NCI-H2029 (cell line): ENCODE measurements at regions not wholly inside any gene's neighbourhood (a gene's known extent, or its start where the extent isn't known, plus 50 kb on each side); places are given as distances from the start of the nearest gene placed in this dataset.
"Not testable (repeated sequence)": the region's sequence is repeated elsewhere in the genome, so short reads cannot be mapped to it uniquely, and the experiment has no call there.

Experiments
- DNase-seq: peaks from one replicate; lab custom pipeline; 2025; lab: John Stamatoyannopoulos, UW

DNA sequence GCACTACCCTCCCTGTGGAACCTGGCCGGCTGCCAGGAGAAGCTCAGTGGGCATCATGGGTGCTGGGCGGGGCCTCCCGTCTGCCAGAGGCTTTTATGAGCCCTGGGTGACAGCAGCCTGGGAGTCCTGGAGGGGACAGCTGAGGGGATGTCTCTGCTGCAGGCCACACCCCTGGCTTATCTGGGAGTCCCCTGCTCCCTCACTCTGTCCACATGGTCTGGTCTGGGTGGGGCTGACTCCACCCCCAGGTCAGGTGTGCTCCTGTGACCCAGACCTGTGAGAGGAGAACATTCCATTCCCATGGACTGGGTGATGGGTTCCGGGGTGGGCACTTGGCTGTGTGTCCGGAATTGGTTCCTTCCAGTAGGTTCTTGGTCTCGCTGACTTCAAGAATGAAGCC, 369.3 kb upstream of the SFSWAP start:
- DNase-seq, result not testable (repeated sequence)

- DNase-seq, result not testable (repeated sequence)
Observed at GRCh38 chr12:131343436-131343835, 367.5 kb upstream of the SFSWAP start.

GRCh38 chr12:131344715-131345520, 366.0 kb upstream of the SFSWAP start:
- not testable (repeated sequence) for DNase-seq

DNA sequence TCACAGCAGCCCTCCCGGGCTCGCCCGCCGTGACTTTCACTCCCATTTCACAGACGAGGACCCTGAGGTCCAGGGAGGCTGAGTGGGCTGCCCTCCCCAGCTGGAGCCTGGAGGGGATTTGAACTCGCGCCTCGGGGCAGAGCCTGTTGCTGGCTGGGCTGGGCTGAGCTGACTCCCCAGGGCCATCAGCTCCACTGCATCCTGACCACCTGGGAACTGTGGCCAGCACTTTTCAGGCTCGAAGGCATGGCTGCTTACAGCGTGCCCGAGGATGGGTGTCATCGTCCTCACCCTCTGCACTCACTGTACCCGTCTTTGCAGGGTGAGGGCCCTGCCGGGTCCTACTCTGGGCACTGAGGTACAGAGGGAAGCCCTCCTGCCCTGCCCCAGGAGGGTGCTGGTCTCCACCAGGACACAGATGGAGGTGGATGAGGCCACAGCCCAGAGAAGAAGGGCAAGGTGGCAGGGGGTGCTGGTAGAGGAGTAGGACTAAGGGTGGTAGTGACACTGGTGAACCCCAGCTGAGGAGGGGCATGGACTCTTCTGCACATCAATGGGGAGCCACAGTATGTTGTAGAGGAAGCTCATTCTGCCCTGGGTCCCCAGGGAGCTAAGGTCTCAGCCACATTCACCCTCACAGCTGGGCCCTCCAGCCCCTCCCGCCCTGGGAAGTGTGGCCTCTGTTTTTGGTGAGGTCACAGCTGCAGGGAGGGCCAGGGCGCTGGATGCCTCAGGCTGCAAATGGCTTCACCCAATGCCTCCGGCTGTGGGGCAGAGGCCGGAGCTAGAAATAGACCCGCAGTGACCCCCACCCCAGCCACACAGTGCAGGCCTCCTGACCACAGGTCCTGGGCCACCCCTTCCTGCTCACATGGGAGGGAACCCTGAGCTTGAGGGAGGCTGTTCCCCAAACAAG, 365.1 kb upstream of the SFSWAP start:
- DNase-seq, result no peak

- no peak for DNase-seq
Observed at GRCh38 chr12:131346555-131347344, 364.1 kb upstream of the SFSWAP start.

DNA sequence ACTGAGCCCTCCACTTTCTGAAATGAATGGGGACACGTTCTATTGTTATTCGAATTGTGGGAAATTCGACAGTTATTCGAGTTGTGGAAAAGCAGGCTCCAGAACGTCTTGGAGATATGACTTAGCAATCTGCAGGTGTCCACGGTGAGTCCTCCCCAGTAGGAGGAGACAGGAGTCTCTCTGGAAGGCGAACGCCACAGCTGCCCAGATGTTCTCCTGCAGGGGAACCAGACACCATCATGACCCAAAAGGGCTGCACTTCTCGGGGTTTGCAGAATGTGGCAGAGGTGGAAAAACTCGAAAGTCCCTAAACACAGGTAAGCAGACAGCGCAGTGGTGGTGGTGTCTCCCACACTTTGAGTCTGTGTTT, 363.6 kb upstream of the SFSWAP start:
- no peak for DNase-seq

GRCh38 chr12:131347732-131348131, 363.2 kb upstream of the SFSWAP start:
- DNase-seq, result no peak

DNA sequence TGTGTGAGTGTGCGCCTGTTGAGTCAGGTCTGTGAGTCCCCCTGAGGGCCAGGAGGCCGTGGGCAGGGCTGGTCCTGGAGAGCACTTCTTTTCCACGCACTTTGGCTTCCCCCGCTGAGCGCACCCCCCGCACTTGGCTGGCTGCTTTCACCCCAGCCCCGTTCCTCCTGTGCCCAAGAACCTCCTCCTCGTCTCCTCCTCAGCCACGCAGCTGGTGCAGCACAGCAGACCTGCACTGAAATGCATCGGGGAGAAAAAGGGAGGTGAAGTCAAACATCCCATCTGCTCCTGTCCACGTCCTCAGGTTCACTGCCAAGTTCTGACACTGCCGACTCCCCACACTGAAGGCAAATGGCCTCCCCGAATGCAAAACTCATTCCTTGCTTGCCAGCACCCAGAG, 362.7 kb upstream of the SFSWAP start:
- no peak for DNase-seq

GRCh38 chr12:131348646-131349045, 362.2 kb upstream of the SFSWAP start:
- DNase-seq, result no peak

DNA sequence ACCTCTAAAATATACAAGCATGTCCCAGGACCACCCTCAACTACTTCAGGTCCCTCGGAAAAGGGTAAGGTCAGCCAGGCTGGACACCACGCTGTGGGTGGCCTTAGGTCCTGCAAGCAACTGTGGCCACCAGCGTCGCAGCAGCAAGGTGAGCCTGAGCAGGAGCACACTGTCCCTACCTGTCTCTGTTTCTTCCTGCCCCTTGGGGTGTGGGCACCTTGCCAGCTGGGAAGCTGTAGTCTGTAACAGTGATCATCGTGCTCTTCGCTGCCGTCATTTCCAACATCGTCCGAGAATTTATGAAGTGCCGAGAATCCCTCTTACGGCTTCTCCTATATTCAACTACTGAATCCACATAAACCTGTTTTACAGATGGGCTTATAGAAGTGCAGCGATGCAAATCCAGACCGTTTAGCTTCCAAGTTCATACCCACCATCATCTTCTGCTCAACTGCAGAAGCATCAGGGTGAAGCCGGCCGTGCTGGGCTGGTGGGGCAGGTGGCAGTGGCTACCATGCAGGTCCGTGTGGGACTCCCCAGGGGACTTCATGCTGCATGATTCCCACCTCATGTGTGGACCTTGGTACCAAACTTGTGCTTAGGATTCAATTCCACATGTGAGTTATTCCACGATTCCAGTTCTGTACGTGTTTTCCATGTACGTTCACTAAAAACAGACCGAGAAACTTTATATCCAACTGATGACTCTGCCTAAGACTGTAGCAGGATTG, 361.3 kb upstream of the SFSWAP start:
- no peak for DNase-seq

DNA sequence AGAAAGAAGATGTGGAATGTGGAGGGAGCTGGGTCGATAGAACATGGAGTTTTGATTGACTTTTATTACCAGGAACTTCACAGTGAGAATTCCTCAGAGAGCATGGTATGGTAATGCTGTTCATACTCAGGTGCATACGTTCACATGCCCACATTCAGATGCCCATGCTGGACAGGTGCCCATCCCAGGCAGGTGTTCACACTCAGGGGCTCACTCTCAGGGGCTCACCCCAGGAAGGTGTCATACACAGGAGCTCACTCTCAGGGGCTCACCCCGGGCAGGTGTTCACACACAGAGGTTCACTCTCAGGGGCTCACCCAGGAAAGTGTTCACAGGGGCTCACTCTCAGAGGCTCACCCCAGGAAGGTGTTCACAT, 360.0 kb upstream of the SFSWAP start:
- no peak for DNase-seq

DNA sequence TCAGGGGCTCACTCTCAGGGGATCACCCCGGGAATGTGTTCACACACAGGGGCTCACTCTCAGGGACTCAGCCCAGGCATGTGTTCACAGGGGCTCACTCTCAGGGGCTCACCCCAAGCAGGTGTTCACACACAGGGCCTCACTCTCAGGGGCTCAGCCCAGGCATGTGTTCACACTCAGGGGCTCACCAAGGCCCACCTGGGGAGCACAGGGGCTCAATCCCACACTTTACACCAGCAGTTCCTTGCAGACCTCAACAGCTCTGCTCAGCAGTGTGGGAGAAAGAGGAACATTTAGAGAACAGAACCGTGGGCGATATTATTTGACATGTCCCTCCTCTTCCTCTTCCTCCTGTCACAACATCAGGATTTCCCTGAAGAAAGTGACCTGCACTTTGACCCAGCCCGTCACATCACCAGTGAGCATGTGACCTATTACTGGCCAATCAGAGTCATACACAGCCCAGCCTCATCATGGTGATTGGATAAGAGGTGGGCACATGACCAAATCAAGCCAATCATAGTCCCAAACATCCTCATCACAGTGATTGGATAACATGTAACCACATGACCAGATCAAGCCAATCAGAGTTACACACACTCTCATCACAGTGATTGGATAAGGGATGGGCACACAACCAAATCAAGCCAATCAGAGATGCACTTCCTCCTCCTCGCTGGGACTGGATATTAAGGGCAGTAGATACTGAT, 359.4 kb upstream of the SFSWAP start:
- DNase-seq, result no peak

- DNase-seq, result no peak
Observed at GRCh38 chr12:131352296-131352900, 358.5 kb upstream of the SFSWAP start.

- DNase-seq, result no peak
Observed at GRCh38 chr12:131353376-131353775, 357.5 kb upstream of the SFSWAP start.

DNA sequence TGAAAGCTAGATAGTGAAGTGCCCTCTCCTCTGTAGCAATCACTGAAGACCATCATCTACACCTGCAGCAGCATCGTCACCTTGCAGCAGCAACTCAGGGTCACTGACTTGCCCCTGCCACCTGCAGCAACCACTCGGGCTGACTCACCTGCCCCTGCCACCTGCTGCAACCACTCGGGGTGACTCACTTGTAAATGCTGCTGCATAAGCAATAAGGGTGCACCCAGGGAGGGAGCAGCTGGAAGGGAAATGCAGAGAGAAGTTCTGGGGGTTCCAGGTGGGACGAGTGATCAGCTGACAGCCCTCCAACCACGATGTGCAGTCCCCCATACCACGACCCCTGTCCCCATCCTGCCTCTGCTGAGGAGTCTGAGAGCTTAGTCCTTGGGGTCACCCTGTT, 357.1 kb upstream of the SFSWAP start:
- DNase-seq, result no peak

DNA sequence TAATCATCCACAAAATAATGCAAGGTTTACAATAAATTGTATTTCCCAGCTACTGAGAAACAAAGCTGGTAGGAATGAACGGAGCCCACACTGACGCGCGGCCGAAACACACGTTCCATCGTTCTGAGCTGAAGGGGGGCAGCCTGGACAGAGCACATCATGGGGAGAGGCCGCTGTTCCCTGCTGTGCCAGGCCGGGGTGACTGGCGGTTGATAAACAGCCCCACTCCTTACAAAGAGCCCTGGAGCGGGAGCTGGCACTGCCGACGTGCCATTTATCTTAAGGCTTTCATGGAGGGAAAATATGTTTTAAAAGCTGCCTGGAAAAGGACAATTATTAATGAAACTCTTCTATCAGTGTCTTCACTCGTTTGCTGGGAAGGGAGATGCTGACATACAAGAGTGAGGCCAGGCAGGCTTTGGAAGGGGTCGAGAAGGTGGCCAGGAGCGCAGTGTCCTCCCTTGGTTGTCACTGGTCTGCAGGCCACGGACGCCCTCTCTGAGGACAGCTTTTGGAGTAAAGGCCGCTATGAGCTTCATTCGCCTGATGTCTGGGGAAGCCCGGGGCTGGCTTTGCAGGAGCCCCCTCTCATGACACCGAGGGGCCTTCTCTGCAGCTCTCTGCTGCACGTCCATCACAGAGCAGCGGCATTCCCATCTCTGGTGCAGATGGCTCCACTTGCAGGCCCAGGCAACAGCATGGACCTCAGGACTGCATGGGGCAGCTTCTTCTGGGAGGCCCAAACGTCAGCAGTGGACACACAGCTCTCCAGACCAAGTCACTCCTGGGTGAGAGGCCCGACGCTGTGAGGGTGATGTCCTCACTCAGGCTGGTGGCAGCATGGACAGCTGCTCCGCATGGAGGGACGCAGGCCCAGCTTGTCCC, 355.3 kb upstream of the SFSWAP start:
- DNase-seq, result no peak

- DNase-seq, result no peak
Observed at GRCh38 chr12:131356485-131357184, 354.3 kb upstream of the SFSWAP start.

DNA sequence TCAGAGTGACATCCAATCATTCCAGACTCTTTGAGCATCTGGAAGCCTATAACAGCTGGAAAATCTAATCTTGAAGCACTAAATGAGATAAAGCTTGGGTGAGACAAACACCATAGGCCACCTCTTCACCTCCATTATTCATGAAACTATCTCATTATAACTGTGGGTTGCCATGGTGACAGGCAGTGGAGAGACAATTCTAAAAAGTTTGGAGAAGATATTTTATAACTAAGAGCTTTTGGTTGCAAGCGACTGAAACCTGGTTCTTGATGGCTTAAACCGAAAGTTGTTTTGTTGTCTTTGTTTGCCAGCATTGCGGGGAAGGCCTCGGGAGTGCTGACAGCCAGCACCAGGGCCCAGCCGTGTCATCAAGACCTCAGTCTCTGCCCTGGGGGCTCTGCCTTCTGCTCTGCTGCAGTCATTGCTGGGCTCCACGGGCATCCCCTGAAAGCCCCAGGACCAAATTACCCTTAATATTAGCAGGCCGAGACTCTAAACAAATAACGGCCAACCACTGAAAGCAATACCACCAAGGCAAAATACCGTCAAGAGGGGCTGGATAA, 353.6 kb upstream of the SFSWAP start:
- DNase-seq, result no peak

GRCh38 chr12:131357920-131358319, 353.0 kb upstream of the SFSWAP start:
- no peak for DNase-seq
